Brain microvascular endothelial cell (primary cell): ENCODE measurements at regions not wholly inside any gene's neighbourhood (a gene's known extent, or its start where the extent isn't known, plus 50 kb on each side); places are given as distances from the start of the nearest gene placed in this dataset.

Experiments
- DNase-seq: peaks from one replicate; pipeline ENCODE4 v3.0.0-alpha.2; 2020
- H3K27ac ChIP-seq: fragments of 250-450 bp; sonication (Bioruptor Pico); 2 replicates; pipeline ENCODE4 v1.5.1; 2020; ENCODE audit warnings: mild to moderate bottlenecking, moderate library complexity
- H3K27me3 ChIP-seq: fragments of 250-450 bp; sonication (Bioruptor Pico); replicated peaks from 2 replicates; pipeline ENCODE4 v1.5.1; 2020; ENCODE audit warnings: mild to moderate bottlenecking
- H3K36me3 ChIP-seq: fragments of 250-450 bp; sonication (Bioruptor Pico); replicated peaks from 2 replicates; pipeline ENCODE4 v1.5.1; 2020; ENCODE audit warnings: mild to moderate bottlenecking
- H3K4me3 ChIP-seq: 2 replicates; pipeline ENCODE4 v1.5.1; 2011; ENCODE audit warnings: low read depth, mild to moderate bottlenecking, control low read depth, low read length, moderate library complexity
- in situ Hi-C: cut with HindIII; loops from 2 replicates; pipeline ENCODE4 v1.10.0; 2017; ENCODE audit warnings: low sequenced_read_pairs, low pct_ligation_motif_present
- TF ChIP-seq, protein P1 (sequence below): IDR thresholded peaks from 2 replicates; pipeline ENCODE4 v1.5.1; 2011; ENCODE audit warnings: low read depth, mild to moderate bottlenecking, moderate library complexity, low read length, control low read depth, inconsistent platforms; ENCODE audit errors: missing control alignments

DNA sequence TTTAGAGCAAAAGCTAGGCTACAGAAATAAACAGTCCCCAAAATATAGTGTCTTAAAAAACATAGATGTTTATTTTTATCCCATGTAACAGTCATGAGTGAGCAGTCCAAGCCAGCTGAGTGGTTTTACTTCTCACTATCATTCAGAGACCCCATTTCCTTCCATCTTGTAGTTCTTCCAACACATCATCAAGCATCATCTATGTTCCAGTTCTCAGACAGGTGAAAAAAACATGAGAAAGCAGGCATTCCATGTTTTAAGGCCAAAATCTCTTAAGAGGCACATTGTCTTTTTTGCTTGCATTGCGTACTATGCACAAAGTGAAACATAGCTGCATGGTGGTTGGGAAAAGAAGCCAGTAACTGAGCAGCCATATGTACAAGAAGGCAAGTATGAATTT lies 128.6 kb downstream of the ATOH1 start:
- Histone ChIP-seq H3K27ac (no peak overlapping the region), H3K36me3 (no peaks in the 10 kb centered on the region), H3K4me3 (no peak overlapping the region), H3K27me3 (no peaks in the 10 kb centered on the region)
- in situ Hi-C loops, result no loop called here
- TF ChIP-seq, protein P1, sequence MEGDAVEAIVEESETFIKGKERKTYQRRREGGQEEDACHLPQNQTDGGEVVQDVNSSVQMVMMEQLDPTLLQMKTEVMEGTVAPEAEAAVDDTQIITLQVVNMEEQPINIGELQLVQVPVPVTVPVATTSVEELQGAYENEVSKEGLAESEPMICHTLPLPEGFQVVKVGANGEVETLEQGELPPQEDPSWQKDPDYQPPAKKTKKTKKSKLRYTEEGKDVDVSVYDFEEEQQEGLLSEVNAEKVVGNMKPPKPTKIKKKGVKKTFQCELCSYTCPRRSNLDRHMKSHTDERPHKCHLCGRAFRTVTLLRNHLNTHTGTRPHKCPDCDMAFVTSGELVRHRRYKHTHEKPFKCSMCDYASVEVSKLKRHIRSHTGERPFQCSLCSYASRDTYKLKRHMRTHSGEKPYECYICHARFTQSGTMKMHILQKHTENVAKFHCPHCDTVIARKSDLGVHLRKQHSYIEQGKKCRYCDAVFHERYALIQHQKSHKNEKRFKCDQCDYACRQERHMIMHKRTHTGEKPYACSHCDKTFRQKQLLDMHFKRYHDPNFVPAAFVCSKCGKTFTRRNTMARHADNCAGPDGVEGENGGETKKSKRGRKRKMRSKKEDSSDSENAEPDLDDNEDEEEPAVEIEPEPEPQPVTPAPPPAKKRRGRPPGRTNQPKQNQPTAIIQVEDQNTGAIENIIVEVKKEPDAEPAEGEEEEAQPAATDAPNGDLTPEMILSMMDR, result no peak
- DNase-seq, result no peak

DNA sequence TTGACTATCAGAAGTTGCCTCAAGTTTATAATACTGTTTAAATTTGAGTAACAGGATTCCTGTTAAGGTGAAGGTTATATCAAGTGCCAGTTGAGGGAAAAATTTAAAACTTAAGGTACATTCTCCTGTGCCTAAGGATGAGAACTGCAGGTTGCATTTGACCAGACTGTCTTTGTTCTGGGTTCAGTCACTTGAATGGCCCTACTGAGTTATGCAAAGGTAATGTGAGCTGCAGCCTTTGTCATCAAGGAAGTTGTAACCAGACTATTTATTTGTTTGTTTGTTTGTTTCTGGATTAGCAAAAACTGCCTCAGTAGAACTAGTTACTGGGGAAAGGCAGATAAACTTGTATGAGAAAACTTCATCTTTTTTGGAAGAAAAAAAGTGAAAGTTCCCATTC lies 131.9 kb downstream of the ATOH1 start:
- no peaks in the 10 kb centered on the region for H3K27me3 ChIP-seq
- H3K36me3 ChIP-seq, result no peaks in the 10 kb centered on the region
- in situ Hi-C loops, result no loop called here
- H3K27ac ChIP-seq, result no peak overlapping the region
- no peak for DNase-seq
- no peak overlapping the region for H3K4me3 ChIP-seq
- TF ChIP-seq, protein P1, result no peak

DNA sequence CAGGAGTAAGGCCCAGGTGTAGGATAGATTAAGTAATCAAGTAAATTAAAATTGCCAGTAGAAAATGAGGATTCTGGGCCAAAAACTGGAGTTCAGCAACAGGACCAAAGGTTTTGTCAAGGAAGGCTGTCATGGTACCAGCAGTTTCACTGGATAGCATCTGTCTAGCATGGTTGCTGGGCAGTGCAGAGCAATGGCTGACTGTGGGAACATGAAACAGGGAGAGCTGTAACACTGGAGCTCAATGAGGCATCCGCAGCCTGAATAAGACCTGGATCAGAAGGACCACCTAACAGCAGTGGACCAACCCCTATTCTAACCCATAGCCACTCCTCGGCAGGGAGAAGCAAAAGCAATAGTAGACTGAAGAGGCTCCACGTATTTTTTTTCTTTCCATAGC lies 132.4 kb downstream of the ATOH1 start:
- in situ Hi-C loops, result no loop called here
- Histone ChIP-seq H3K36me3 (no peaks in the 10 kb centered on the region), H3K27ac (no peak overlapping the region), H3K4me3 (no peak overlapping the region), H3K27me3 (no peaks in the 10 kb centered on the region)
- TF ChIP-seq, protein P1, result no peak
- no peak for DNase-seq

DNA sequence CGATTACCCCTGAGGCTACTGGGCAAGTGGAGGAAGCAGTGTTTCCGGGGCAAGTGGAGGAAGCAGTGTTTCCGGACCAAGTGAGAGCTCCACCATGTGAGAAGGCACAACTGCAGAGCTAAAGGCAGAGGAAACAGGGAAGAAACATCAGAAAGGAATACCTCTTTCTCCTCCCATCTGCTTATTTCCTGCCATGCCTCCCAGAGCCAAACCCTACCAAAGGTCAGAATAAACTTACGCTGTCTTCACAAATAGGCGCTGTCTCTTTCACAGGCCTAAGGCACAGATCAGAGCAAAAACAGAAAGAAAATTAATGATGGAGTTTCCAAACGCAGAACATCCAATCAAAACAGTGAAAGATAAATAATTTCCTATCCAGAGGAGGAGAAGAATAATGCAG lies 153.0 kb downstream of the ATOH1 start:
- in situ Hi-C loops, result no loop called here
- no peak for DNase-seq
- TF ChIP-seq, protein P1, result no peak
- no peaks in the 10 kb centered on the region for H3K36me3 ChIP-seq
- H3K4me3 ChIP-seq, result no peak overlapping the region
- H3K27me3 ChIP-seq, result no peaks in the 10 kb centered on the region
- H3K27ac ChIP-seq, result no peak overlapping the region

DNA sequence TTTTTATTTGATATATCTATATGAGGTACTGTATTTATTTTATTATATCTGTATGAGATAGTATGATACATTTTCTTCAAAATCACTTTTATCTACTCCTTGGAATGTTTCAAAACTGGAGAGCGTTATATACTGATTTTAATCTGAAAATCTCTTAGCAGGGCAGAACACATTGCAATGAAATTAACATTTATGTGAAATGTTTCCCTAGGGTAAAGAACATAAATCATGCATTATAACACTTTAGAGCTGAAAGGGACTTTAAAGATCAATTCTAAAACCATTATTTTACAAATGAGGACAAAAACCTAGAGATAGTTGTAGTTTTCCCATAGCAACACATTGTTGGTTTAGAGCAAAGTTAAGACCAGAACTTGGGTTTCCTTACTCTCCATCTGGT lies 153.7 kb downstream of the ATOH1 start:
- TF ChIP-seq, protein P1, result no peak
- in situ Hi-C loops, result no loop called here
- Histone ChIP-seq H3K27me3 (no peaks in the 10 kb centered on the region), H3K27ac (no peak overlapping the region), H3K4me3 (no peak overlapping the region), H3K36me3 (no peaks in the 10 kb centered on the region)
- no peak for DNase-seq

DNA sequence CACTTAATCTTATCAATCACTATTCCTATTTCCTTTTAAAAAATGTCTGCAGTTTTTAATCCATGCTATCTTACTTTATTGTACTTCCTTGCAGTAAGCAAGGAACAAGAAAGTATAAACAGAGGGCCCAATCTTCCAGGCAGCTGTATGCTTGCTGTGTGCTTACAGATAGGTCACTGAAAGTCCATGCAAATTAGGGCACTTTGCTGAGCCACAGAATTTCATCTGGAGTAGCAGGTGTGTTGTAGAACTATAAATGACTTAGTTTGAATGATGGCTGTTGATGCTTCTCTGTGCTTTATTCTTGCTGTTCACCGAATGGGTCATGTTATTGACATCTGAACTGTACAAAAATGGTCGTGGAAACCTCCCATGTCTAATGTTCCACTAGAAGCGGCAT lies 154.6 kb downstream of the ATOH1 start:
- Histone ChIP-seq H3K27ac (no peak overlapping the region), H3K27me3 (no peaks in the 10 kb centered on the region), H3K36me3 (no peaks in the 10 kb centered on the region), H3K4me3 (no peak overlapping the region)
- in situ Hi-C loops, result no loop called here
- no peak for DNase-seq
- TF ChIP-seq, protein P1, result no peak
